Posterior vena cava (tissue), 2 donors: ENCODE measurements at regions not wholly inside any gene's neighbourhood (a gene's known extent, or its start where the extent isn't known, plus 50 kb on each side); places are given as distances from the start of the nearest gene placed in this dataset.
"Not testable (repeated sequence)": the region's sequence is repeated elsewhere in the genome, so short reads cannot be mapped to it uniquely, and the experiment has no call there.

Experiments used
- DNase-seq: peaks from one replicate; pipeline ENCODE4 v3.0.0-alpha.2; 2020; ENCODE audit warnings: low spot score
- intact Hi-C, 2 donors: fragments of 100-400 bp; cut with DNase I; formaldehyde crosslinking; loops; one replicate each; pipeline versions ENCODE4 v1.14.1 to v1.14.2; 2022 to 2023
- donor health status: DM: yes; HTN: yes; CAD: no.
- donor health status: DM: yes; HTN: yes; CAD: no.

DNA sequence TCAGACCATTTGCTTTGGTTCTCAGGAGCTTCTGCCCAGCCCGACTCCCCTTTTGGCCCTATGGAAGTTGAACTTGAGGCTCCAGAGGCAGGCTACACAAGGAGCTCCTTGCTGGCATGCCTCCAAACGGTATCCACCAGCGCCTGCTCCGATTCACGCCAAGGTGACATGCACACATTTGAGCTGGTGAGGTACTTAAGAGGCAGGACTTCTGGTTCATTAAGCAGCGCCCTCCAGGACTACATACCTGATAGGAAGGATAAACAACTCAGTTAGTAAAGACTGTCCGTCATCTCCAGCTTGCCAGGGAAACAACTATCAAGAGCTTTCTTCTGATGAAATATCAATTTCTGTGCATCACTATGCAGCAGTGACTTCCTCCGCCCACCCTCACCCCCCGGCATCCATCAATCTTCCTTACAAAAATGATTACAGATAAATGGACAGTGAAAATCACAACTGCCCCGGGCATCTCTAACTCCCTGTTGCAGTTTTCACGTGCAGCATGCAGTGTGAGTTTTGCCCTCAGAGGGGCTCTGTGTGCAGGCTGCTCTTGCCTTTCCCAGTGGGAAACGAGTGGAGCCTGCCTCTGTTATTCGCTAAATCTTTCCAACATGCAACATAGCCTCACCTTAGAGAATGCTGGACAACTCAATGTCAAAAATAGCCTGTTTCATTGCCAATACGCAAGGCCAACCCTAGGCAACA lies 122.9 kb downstream of the ARRDC4 start:
- intact Hi-C loops, result loop anchor here in 1 of 2 donors (5.0 kb wide), 1 partner anchor 171 kb away; no protein-coding TSS in a partner anchor
- no peak for DNase-seq

GRCh38 chr15:98085003-98085639 lies 124.6 kb downstream of the ARRDC4 start:
- DNase-seq, result no peak
- intact Hi-C loops, result loop anchor here in 1 of 2 donors (5.0 kb wide), 1 partner anchor 183 kb away; no protein-coding TSS in a partner anchor

DNA sequence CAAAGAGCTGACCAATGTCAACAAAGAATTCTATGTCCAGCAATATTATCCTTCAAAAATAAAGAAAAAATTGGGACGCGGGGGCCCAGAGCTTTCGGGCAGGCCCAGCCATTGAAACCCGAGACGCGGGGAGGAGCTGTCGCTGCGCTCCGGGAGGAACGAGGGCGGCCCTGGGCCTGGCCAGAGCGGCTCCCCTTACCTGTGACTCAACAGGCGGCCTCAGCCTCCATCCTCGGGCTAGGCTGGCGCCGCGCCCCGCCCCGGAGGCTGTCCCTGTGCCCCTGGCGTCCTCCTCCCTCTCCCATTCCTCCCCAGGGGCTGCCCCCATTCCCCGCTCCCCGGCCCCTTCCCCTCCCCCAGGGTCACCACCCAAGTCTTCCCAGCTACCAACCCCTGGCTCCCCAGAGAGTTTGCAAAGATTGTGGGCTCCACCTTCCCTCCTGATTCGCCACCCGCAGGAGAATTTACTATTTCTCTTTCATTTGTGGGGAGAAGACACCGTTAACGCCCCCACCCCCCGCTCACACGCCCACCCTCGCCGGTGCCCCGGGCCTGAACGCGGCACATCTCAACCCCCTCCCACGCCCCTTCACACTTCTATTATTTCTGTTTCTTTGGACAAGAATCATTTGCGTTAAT lies 127.9 kb downstream of the ARRDC4 start:
- DNase-seq, result not testable (repeated sequence)
- intact Hi-C loops, result loop anchor here in 1 of 2 donors (5.0 kb wide), 1 partner anchor 186 kb away; no protein-coding TSS in a partner anchor

DNA sequence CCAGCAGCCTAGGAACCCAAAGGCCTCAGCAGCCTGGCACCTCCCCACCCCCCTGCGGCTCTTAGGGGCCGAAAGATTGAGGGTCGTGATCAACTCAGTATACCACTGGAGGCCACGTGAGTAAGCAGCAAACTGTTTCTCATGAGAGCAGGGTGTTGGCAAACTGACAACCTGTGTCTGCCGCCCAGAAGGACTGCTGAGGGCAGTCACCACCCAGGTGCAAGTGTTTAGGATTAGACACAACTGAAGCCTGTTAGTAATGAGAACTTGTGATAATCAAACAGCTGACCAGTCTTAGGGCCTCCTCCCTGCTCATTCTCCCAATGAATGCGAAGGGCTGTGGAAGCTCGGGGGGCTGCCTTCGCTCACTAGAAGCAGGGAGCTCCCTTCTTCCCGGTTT lies 128.8 kb downstream of the ARRDC4 start:
- intact Hi-C loops, result loop anchor here in 1 of 2 donors (5.0 kb wide), 1 partner anchor 187 kb away; no protein-coding TSS in a partner anchor
- DNase-seq, result not testable (repeated sequence)

DNA sequence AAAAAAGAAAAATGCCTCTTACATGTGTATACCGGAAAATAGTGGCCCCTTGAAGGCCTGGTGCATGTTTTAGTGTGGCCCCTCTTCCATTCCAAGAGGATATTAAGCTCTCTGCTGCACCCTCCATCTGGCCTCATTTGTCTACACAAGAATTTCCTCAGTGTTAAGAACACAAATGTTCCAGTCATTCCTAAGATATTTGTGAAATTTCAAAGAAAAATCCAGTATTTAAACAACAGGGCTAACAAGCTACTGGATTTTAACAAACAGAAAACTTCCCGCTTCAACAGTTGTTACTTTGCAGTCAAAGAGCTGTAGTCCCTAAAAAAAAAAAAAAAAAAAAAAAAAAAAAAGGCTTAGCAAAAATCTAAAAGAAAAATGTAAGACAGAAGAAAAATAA lies 137.5 kb downstream of the ARRDC4 start:
- intact Hi-C loops, DNase-seq: not testable (repeated sequence)

- DNase-seq, intact Hi-C loops: not testable (repeated sequence)
These were observed 140.1 kb downstream of the ARRDC4 start for GRCh38 chr15:98100606-98101005.

GRCh38 chr15:98103570-98103969 lies 143.1 kb downstream of the ARRDC4 start:
- intact Hi-C loops, result no loop called here

GRCh38 chr15:98104386-98105151 lies 144.1 kb downstream of the ARRDC4 start:
- DNase-seq, intact Hi-C loops: not testable (repeated sequence)

More at GRCh38 chr15:98103570-98103969, 143.1 kb downstream of the ARRDC4 start:
- no peak for DNase-seq

GRCh38 chr15:98106615-98107194 lies 146.2 kb downstream of the ARRDC4 start:
- intact Hi-C loops, DNase-seq: not testable (repeated sequence)

DNA sequence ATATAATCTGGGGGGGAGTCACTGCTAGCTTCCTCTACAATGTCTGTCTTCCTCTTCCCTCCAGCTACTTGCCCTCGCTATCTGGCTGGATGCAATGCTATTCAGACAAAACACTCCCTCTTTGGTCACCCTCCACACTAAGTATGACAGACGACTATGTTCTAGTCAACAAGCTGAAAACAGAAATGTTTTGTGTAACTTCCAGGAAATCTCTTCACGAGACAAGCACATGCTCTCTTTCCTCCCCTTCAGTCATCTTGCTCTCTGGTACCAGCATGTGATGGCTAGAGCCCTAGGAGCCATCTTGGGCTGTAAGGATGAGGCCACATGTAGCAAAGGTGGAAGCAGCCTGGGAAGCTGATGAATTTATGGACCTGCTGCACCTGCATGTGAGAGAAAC lies 151.3 kb downstream of the ARRDC4 start:
- intact Hi-C loops, result no loop called here
- DNase-seq, result no peak

DNA sequence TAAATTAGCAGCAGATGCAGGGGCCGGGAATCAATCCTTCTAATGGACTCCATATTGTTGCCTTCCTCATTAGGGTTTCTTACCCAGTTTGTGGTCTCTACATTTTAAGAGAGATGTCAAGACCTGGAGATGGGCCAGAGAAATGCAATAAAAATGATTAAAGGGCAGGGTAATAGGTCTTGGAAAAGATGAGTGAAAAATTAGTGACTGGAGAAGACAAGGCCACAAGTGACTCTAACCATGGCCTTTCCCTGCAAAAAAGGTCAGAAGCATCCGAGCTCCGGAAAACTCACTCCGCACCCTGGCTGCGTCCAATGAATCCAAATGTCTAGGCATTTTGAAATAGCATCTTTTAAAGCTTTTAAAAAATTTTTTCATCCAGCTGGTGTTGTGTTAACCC lies 152.8 kb downstream of the ARRDC4 start:
- intact Hi-C loops, result no loop called here
- no peak for DNase-seq

- intact Hi-C loops, result no loop called here
- no peak for DNase-seq
These were observed 160.1 kb downstream of the ARRDC4 start for GRCh38 chr15:98120561-98120960.

GRCh38 chr15:98121536-98121935 lies 161.0 kb downstream of the ARRDC4 start:
- intact Hi-C loops, result no loop called here
- no peak for DNase-seq

- intact Hi-C loops, result no loop called here
- no peak for DNase-seq
These were observed 161.5 kb downstream of the ARRDC4 start for GRCh38 chr15:98121957-98122356.

DNA sequence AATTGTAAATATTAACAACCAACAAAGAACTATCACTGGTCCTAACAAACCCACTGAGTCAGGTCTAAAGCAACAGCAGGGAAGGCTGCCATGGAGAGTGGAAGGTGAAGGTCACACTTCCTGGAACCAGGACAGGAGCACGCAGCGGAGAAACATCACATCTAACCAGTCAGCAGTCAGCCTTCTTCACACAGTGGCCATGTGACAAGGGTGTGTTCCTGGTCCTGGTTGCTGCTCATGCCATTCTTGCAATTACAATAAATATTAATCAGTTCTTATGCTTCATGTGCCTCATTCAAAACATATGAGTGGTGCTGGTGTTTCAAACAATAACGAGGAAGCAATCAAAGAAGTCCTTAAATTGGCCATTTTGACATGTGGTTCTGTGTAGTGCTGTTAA lies 162.8 kb downstream of the ARRDC4 start:
- DNase-seq, result no peak
- intact Hi-C loops, result no loop called here

DNA sequence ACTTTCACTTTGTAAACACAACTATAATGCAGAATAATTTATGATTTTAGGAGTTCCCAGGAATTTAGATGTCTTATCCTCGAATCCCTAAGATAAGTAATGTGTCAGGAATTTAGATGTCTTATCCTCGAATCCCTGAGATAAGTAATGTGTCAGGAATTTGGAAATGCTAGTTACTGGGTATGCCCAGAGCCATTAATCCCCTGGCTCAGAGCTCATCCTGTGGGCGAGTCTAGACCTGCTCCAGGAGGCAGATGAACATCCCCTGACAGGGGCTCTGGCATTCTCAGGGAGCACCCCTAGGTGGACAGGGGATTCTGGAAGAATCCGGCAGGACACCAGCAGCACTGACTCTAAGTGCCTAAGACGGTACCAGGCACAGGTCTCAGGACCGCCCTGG lies 163.3 kb downstream of the ARRDC4 start:
- intact Hi-C loops, result no loop called here
- no peak for DNase-seq

DNA sequence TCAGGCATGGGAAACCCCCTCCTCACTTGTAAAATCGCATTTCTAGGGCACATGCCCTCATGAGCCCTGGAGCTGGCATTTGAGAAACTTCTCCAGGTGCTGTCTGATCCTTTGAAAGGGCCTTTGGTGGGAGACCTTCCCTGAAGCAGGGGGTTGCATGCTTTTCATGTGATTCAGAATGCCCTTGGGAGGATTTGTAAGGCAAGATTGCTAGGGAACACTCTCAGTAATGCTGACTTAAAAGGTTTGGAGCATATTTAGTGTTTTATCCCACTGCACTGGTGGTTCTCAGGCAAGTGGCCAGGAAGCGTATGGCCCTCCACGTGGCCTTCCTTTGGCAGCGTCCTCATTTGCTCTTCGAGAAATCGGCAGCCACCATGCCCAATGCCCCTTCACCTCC lies 164.1 kb downstream of the ARRDC4 start:
- no peak for DNase-seq
- intact Hi-C loops, result no loop called here

GRCh38 chr15:98126326-98127085 lies 166.0 kb downstream of the ARRDC4 start:
- DNase-seq, result no peak
- intact Hi-C loops, result no loop called here
